IPS-NIHi7 (cell line): ENCODE measurements at regions not wholly inside any gene's neighbourhood (a gene's known extent, or its start where the extent isn't known, plus 50 kb on each side); places are given as distances from the start of the nearest gene placed in this dataset.

Experiments used
- DNase-seq: peaks from one replicate; pipeline ENCODE4 v3.0.0; 2012; ENCODE audit warnings: mixed read lengths; ENCODE audit errors: extremely low spot score

- DNase-seq, result no peak
Measured at GRCh38 chr18:78920456-78921138, 59.0 kb upstream of the SALL3 start.

GRCh38 chr18:78922856-78923255 lies 56.8 kb upstream of the SALL3 start:
- no peak for DNase-seq

- DNase-seq, result no peak
Measured at GRCh38 chr18:78924301-78924700, 55.3 kb upstream of the SALL3 start.

- no peak for DNase-seq
Measured at GRCh38 chr18:78924786-78925540, 54.7 kb upstream of the SALL3 start.

- DNase-seq, result no peak
Measured at GRCh38 chr18:78925557-78926242, 53.9 kb upstream of the SALL3 start.

- no peak for DNase-seq
Measured at GRCh38 chr18:78926243-78926615, 53.4 kb upstream of the SALL3 start.

- DNase-seq, result no peak
Measured at GRCh38 chr18:78927156-78927555, 52.5 kb upstream of the SALL3 start.

- no peak for DNase-seq
Measured at GRCh38 chr18:78927616-78928015, 52.0 kb upstream of the SALL3 start.

GRCh38 chr18:78928076-78928475 lies 51.5 kb upstream of the SALL3 start:
- no peak for DNase-seq

GRCh38 chr18:78929516-78929915 lies 50.1 kb upstream of the SALL3 start:
- DNase-seq, result no peak
